ENCODE measurements at regions not wholly inside any gene's neighbourhood (a gene's known extent, or its start where the extent isn't known, plus 50 kb on each side); places are given as distances from the start of the nearest gene placed in this dataset.

DNA sequence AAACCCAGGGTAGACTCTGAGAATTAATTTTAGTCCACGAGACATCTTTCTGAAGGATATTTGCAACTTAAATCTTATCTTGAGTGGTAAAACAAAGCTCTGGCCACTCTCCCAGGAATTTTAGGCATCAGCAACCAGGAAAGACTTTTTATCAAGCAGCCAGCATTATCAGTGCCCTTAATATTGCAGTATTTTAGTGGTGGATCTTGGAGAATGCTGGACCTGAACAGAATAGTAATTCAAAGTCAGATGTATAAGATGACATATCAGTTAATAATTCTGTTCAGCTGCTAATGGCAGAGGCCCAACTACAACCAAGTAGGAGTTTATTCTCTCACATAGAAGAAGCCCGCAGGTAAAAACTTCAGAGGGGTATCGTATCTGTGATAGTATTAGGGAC is 59.0 kb upstream of the CRY1 start:
- no TSS peak for BruUV-seq (replicated peaks)
- H3K27me3 ChIP-seq (ENCODE audit: control insufficient read depth in 2 of 2, insufficient read depth in 2 of 2, low read length in 2 of 2): no peaks in the 10 kb centered on the region
- DNase-seq (ENCODE audit: low read depth, low spot score) (no peak), FAIRE-seq (no peak)
- H3K79me2 ChIP-seq (ENCODE audit: control insufficient read depth, insufficient read depth, low read length): no peaks in the 10 kb centered on the region
- CTCF ChIA-PET: no interaction called here
- no peaks in the 10 kb centered on the region for H3K9me1 ChIP-seq (replicated peaks; ENCODE audit: control insufficient read depth, extremely low read depth, insufficient read depth, low read length)
- POLR2A ChIA-PET: no interaction called here
- intact Hi-C loops (cut with micrococcal nuclease): no loop called here
- no peak overlapping the region for H3K4me3 ChIP-seq (replicated peaks in 1 of 3; ENCODE audit: insufficient read depth in 1 of 3, low read depth in 1 of 3, low read length in 3 of 3)
- H3K9ac ChIP-seq (replicated peaks; ENCODE audit: extremely low read depth, insufficient read depth, low read length): no peak overlapping the region
- H4K20me1 ChIP-seq (replicated peaks; ENCODE audit: control insufficient read depth, extremely low read depth, insufficient read depth, low read length): no peaks in the 10 kb centered on the region
- H3K9me3 ChIP-seq (replicated peaks; ENCODE audit: control insufficient read depth, insufficient read depth, low read length): no peaks in the 10 kb centered on the region
- H3K27ac ChIP-seq (ENCODE audit: insufficient read depth, low read depth, low read length): no peak overlapping the region
- H3K36me3 ChIP-seq (ENCODE audit: control insufficient read depth in 2 of 2, extremely low read depth in 1 of 2, insufficient read depth in 2 of 2, low read length in 2 of 2): no peaks in the 10 kb centered on the region
- dilution Hi-C loops (cut with MboI; ENCODE audit: extremely low pct_ligation_motif_present, low sequenced_read_pairs): no loop called here
- H3K4me2 ChIP-seq (ENCODE audit: insufficient read depth, low read length): no peak overlapping the region
- H3K4me1 ChIP-seq (ENCODE audit: control insufficient read depth, extremely low read depth, insufficient read depth, low read length): no peaks in the 10 kb centered on the region
- no peak overlapping the region for H2AFZ ChIP-seq (ENCODE audit: low read depth, low read length)
- TF ChIP-seq, protein P1, sequence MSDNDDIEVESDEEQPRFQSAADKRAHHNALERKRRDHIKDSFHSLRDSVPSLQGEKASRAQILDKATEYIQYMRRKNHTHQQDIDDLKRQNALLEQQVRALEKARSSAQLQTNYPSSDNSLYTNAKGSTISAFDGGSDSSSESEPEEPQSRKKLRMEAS (IDR thresholded peaks at IDR 0.05; ENCODE audit: insufficient read depth, insufficient read length): no peak
- TF ChIP-seq, protein P2, sequence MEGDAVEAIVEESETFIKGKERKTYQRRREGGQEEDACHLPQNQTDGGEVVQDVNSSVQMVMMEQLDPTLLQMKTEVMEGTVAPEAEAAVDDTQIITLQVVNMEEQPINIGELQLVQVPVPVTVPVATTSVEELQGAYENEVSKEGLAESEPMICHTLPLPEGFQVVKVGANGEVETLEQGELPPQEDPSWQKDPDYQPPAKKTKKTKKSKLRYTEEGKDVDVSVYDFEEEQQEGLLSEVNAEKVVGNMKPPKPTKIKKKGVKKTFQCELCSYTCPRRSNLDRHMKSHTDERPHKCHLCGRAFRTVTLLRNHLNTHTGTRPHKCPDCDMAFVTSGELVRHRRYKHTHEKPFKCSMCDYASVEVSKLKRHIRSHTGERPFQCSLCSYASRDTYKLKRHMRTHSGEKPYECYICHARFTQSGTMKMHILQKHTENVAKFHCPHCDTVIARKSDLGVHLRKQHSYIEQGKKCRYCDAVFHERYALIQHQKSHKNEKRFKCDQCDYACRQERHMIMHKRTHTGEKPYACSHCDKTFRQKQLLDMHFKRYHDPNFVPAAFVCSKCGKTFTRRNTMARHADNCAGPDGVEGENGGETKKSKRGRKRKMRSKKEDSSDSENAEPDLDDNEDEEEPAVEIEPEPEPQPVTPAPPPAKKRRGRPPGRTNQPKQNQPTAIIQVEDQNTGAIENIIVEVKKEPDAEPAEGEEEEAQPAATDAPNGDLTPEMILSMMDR (IDR thresholded peaks at IDR 0.05; ENCODE audit: extremely low read depth in 1 of 2, insufficient read depth in 1 of 2, low read depth in 1 of 2, low read length in 2 of 2): no peak
- no peak for TF ChIP-seq JUN (IDR thresholded peaks at IDR 0.05; ENCODE audit: borderline replicate concordance, insufficient read depth, insufficient read length, low read depth)
- TF ChIP-seq POLR2AphosphoS5 (IDR thresholded peaks at IDR 0.05; ENCODE audit: insufficient read depth, low read depth, low read length): no peak
- no peak for TF ChIP-seq EZH2 (IDR thresholded peaks at IDR 0.05; ENCODE audit: borderline replicate concordance, low read depth, low read length, severe bottlenecking)

DNA sequence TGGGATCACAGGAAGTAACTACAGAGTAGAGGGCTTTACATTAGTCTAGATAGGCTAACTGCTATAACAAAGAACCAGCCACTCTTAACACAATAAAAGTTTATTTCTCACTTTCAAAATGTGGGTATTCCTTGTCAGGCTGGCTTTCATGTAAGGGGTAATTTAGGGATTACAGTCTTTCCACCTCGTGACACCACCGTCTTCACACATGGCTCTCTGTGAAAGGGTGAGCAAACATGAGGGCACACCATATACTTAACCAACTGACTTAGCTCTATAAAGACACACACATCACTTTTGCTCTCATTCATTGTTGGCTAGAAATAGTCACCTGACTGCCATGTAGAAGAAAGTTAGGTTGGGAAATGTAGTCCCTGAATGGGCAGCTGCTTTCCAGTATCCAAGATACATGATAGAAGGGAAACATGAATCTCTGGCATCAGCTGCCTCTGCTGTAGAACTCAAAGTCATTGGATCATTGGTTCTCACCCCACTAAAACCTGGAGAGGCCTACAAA is 66.1 kb upstream of the CRY1 start:
- Histone ChIP-seq H3K9ac (replicated peaks; ENCODE audit: extremely low read depth, insufficient read depth, low read length) (no peak overlapping the region), H3K4me3 (replicated peaks in 1 of 3; ENCODE audit: insufficient read depth in 1 of 3, low read depth in 1 of 3, low read length in 3 of 3) (no peak overlapping the region), H3K9me1 (replicated peaks; ENCODE audit: control insufficient read depth, extremely low read depth, insufficient read depth, low read length) (no peaks in the 10 kb centered on the region), H3K9me3 (replicated peaks; ENCODE audit: control insufficient read depth, insufficient read depth, low read length) (no peaks in the 10 kb centered on the region), H4K20me1 (replicated peaks; ENCODE audit: control insufficient read depth, extremely low read depth, insufficient read depth, low read length) (no peaks in the 10 kb centered on the region), H3K27me3 (ENCODE audit: control insufficient read depth in 2 of 2, insufficient read depth in 2 of 2, low read length in 2 of 2) (peaks cover 0 to 2% of the 10 kb centered on the region in 2 experiments), H3K36me3 (ENCODE audit: control insufficient read depth in 2 of 2, extremely low read depth in 1 of 2, insufficient read depth in 2 of 2, low read length in 2 of 2) (no peaks in the 10 kb centered on the region), H3K79me2 (ENCODE audit: control insufficient read depth, insufficient read depth, low read length) (no peaks in the 10 kb centered on the region), H3K4me2 (ENCODE audit: insufficient read depth, low read length) (no peak overlapping the region), H3K4me1 (ENCODE audit: control insufficient read depth, extremely low read depth, insufficient read depth, low read length) (no peaks in the 10 kb centered on the region), H3K27ac (ENCODE audit: insufficient read depth, low read depth, low read length) (no peak overlapping the region), H2AFZ (ENCODE audit: low read depth, low read length) (no peak overlapping the region)
- intact Hi-C loops (cut with micrococcal nuclease) (no loop called here), dilution Hi-C loops (cut with MboI; ENCODE audit: extremely low pct_ligation_motif_present, low sequenced_read_pairs) (no loop called here)
- no peak for FAIRE-seq
- no peak for DNase-seq (ENCODE audit: low read depth, low spot score)
- ChIA-PET POLR2A (no interaction called here), CTCF (no interaction called here)
- no TSS peak for BruUV-seq (replicated peaks)
- no peak for TF ChIP-seq EZH2 (IDR thresholded peaks at IDR 0.05; ENCODE audit: borderline replicate concordance, low read depth, low read length, severe bottlenecking)
- TF ChIP-seq FOS (IDR thresholded peaks at IDR 0.05; ENCODE audit: borderline replicate concordance, insufficient read depth, low read length): no peak
- TF ChIP-seq MYC (IDR thresholded peaks at IDR 0.05; ENCODE audit: low read depth, low read length): no peak
- TF ChIP-seq, protein P1 (IDR thresholded peaks at IDR 0.05; ENCODE audit: insufficient read depth, insufficient read length): no peak
- TF ChIP-seq POLR2AphosphoS5 (IDR thresholded peaks at IDR 0.05; ENCODE audit: insufficient read depth, low read depth, low read length): no peak
- TF ChIP-seq, protein P2 (IDR thresholded peaks at IDR 0.05; ENCODE audit: extremely low read depth in 1 of 2, insufficient read depth in 1 of 2, low read depth in 1 of 2, low read length in 2 of 2): no peak
- no peak for TF ChIP-seq GATA2 (IDR thresholded peaks at IDR 0.05; ENCODE audit: insufficient read depth, insufficient read length, low read depth, low read length)
- TF ChIP-seq JUN (IDR thresholded peaks at IDR 0.05; ENCODE audit: borderline replicate concordance, insufficient read depth, insufficient read length, low read depth): no peak
- no peak for TF ChIP-seq POLR2A (IDR thresholded peaks at IDR 0.05; ENCODE audit: low read depth, low read length)
